ENCODE measurements at regions not wholly inside any gene's neighbourhood (a gene's known extent, or its start where the extent isn't known, plus 50 kb on each side); places are given as distances from the start of the nearest gene placed in this dataset.

DNA sequence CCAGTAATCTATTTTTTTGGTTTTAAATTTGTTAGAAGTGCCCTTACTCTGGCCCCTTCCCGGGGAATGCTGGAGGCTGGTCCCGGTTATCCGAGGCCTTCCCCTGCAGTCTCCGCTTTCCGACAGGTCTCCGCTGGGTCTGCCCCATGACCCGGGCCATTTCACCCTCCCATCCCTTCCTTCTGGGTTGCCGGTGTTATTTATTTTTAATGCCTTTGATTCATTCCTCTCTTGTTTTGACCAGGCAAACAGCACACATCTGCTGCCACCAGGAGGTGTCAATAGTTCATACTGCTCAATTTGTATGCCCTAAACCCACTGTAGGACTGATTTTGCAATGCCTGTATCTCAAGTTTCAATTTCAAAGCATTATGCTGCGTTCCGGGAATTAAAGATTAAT is 113.2 kb upstream of the IRX5 start:
- TF ChIP-seq, protein P1, sequence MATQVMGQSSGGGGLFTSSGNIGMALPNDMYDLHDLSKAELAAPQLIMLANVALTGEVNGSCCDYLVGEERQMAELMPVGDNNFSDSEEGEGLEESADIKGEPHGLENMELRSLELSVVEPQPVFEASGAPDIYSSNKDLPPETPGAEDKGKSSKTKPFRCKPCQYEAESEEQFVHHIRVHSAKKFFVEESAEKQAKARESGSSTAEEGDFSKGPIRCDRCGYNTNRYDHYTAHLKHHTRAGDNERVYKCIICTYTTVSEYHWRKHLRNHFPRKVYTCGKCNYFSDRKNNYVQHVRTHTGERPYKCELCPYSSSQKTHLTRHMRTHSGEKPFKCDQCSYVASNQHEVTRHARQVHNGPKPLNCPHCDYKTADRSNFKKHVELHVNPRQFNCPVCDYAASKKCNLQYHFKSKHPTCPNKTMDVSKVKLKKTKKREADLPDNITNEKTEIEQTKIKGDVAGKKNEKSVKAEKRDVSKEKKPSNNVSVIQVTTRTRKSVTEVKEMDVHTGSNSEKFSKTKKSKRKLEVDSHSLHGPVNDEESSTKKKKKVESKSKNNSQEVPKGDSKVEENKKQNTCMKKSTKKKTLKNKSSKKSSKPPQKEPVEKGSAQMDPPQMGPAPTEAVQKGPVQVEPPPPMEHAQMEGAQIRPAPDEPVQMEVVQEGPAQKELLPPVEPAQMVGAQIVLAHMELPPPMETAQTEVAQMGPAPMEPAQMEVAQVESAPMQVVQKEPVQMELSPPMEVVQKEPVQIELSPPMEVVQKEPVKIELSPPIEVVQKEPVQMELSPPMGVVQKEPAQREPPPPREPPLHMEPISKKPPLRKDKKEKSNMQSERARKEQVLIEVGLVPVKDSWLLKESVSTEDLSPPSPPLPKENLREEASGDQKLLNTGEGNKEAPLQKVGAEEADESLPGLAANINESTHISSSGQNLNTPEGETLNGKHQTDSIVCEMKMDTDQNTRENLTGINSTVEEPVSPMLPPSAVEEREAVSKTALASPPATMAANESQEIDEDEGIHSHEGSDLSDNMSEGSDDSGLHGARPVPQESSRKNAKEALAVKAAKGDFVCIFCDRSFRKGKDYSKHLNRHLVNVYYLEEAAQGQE (tag by site-specific recombination; IDR thresholded peaks at IDR 0.05): no peak
- TF ChIP-seq SETDB1 (IDR thresholded peaks at IDR 0.05; ENCODE audit: insufficient read length, low read length): no peak
- TF ChIP-seq, protein P2, sequence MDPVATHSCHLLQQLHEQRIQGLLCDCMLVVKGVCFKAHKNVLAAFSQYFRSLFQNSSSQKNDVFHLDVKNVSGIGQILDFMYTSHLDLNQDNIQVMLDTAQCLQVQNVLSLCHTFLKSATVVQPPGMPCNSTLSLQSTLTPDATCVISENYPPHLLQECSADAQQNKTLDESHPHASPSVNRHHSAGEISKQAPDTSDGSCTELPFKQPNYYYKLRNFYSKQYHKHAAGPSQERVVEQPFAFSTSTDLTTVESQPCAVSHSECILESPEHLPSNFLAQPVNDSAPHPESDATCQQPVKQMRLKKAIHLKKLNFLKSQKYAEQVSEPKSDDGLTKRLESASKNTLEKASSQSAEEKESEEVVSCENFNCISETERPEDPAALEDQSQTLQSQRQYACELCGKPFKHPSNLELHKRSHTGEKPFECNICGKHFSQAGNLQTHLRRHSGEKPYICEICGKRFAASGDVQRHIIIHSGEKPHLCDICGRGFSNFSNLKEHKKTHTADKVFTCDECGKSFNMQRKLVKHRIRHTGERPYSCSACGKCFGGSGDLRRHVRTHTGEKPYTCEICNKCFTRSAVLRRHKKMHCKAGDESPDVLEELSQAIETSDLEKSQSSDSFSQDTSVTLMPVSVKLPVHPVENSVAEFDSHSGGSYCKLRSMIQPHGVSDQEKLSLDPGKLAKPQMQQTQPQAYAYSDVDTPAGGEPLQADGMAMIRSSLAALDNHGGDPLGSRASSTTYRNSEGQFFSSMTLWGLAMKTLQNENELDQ (tag by site-specific recombination; IDR thresholded peaks at IDR 0.05; ENCODE audit: low read depth): no peak
- no peak for TF ChIP-seq ZNF112 (tag by site-specific recombination; IDR thresholded peaks at IDR 0.05)
- TF ChIP-seq ZNF366 (tag by site-specific recombination; conservative IDR thresholded peaks at IDR 0.05): no peak
- TF ChIP-seq, protein P3, sequence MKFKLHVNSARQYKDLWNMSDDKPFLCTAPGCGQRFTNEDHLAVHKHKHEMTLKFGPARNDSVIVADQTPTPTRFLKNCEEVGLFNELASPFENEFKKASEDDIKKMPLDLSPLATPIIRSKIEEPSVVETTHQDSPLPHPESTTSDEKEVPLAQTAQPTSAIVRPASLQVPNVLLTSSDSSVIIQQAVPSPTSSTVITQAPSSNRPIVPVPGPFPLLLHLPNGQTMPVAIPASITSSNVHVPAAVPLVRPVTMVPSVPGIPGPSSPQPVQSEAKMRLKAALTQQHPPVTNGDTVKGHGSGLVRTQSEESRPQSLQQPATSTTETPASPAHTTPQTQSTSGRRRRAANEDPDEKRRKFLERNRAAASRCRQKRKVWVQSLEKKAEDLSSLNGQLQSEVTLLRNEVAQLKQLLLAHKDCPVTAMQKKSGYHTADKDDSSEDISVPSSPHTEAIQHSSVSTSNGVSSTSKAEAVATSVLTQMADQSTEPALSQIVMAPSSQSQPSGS (tag by site-specific recombination; IDR thresholded peaks at IDR 0.05; ENCODE audit: low read depth): no peak
- no peak for TF ChIP-seq ZNF670 (tag by site-specific recombination; IDR thresholded peaks at IDR 0.05; ENCODE audit: low read depth)
- TF ChIP-seq, protein P4, sequence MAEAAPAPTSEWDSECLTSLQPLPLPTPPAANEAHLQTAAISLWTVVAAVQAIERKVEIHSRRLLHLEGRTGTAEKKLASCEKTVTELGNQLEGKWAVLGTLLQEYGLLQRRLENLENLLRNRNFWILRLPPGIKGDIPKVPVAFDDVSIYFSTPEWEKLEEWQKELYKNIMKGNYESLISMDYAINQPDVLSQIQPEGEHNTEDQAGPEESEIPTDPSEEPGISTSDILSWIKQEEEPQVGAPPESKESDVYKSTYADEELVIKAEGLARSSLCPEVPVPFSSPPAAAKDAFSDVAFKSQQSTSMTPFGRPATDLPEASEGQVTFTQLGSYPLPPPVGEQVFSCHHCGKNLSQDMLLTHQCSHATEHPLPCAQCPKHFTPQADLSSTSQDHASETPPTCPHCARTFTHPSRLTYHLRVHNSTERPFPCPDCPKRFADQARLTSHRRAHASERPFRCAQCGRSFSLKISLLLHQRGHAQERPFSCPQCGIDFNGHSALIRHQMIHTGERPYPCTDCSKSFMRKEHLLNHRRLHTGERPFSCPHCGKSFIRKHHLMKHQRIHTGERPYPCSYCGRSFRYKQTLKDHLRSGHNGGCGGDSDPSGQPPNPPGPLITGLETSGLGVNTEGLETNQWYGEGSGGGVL (tag by site-specific recombination; IDR thresholded peaks at IDR 0.05): no peak
- no peak for TF ChIP-seq KLF10 (tag by site-specific recombination; IDR thresholded peaks at IDR 0.05)
- no peak for TF ChIP-seq ZNF354C (tag by site-specific recombination; IDR thresholded peaks at IDR 0.05; ENCODE audit: borderline replicate concordance, low read depth)
